IMR-90 (cell line): ENCODE measurements at regions not wholly inside any gene's neighbourhood (a gene's known extent, or its start where the extent isn't known, plus 50 kb on each side); places are given as distances from the start of the nearest gene placed in this dataset.

Experiments
- ATAC-seq: fragments of 200-7000 bp; cut with Tn5 transposase; 2 replicates; pipeline ENCODE4 v1.9.1; 2020; ENCODE audit warnings: low read depth, mild to moderate bottlenecking, moderate library complexity
- BruUV-seq: library from RNA; stranded (reverse); fragments of 400-500 nt; replicated peaks from 2 replicates; lab custom pipeline; 2021; lab: Mats Ljungman, UMichigan
- CTCF ChIA-PET: fragments of 300-600 bp; formaldehyde crosslinking; extraction: SDS; loops from one replicate; lab custom pipeline; 2021; ENCODE audit warnings: antibody characterized with exemption; lab: Yijun Ruan, JAX
- POLR2A ChIA-PET: fragments of 300-600 bp; sonication (Branson Sonifier 250); formaldehyde crosslinking; loops from one replicate; lab custom pipeline; 2022; ENCODE audit warnings: antibody characterized with exemption; ENCODE audit not compliant: unreplicated experiment; lab: Charles Lee
- DNase-seq: peaks from one replicate; pipeline ENCODE4 v3.0.0; 2013
- H2AFZ ChIP-seq: replicated peaks from 2 replicates; pipeline ENCODE3; 2013; ENCODE audit warnings: low read length, mild to moderate bottlenecking; ENCODE audit not compliant: poor library complexity
- H2AK5ac ChIP-seq: 2 replicates; pipeline ENCODE4 v1.6.1; 2013; ENCODE audit warnings: low read depth, low read length, inconsistent platforms
- H2AK9ac ChIP-seq: replicated peaks from 2 replicates; pipeline ENCODE3; 2013; ENCODE audit warnings: mild to moderate bottlenecking, low read depth, low read length, moderate library complexity; ENCODE audit not compliant: poor library complexity
- H2BK120ac ChIP-seq: 2 replicates; pipeline ENCODE4 v1.6.1; 2013; ENCODE audit warnings: low read depth, low read length, inconsistent platforms
- H2BK15ac ChIP-seq: 3 replicates; pipeline ENCODE4 v1.6.1; 2013; ENCODE audit warnings: low read depth, low read length, inconsistent platforms
- H2BK20ac ChIP-seq: 2 replicates; pipeline ENCODE4 v1.6.1; 2013; ENCODE audit warnings: low read depth, mild to moderate bottlenecking, inconsistent platforms, low read length, moderate library complexity
- H2BK5ac ChIP-seq: 2 replicates; pipeline ENCODE4 v1.6.1; 2013; ENCODE audit warnings: mild to moderate bottlenecking, low read depth, low read length, inconsistent platforms; ENCODE audit not compliant: poor library complexity, severe bottlenecking
- H3K14ac ChIP-seq: replicated peaks from 2 replicates; pipeline ENCODE4 v1.6.1; 2013; ENCODE audit warnings: low read depth, low read length, inconsistent platforms
- H3K18ac ChIP-seq: 2 replicates; pipeline ENCODE4 v1.6.1; 2013; ENCODE audit warnings: low read depth, low read length, control low read depth
- H3K23ac ChIP-seq: 2 replicates; pipeline ENCODE4 v1.6.1; 2013; ENCODE audit warnings: low read depth, low read length, inconsistent platforms
- H3K27ac ChIP-seq: 2 replicates; pipeline ENCODE4 v1.5.1; 2013; ENCODE audit warnings: mild to moderate bottlenecking, control low read depth, low read length; ENCODE audit not compliant: insufficient read depth
- H3K27me3 ChIP-seq: 2 replicates; pipeline ENCODE4 v1.6.1; 2013; ENCODE audit warnings: low read length; ENCODE audit not compliant: control insufficient read depth, insufficient read depth
- H3K36me3 ChIP-seq: 2 replicates; pipeline ENCODE4 v1.6.1; 2013; ENCODE audit warnings: low read length, mixed read lengths; ENCODE audit not compliant: control insufficient read depth, insufficient read depth
- H3K4ac ChIP-seq: 2 replicates; pipeline ENCODE4 v1.6.1; 2013; ENCODE audit warnings: low read depth, low read length, inconsistent platforms
- H3K4me1 ChIP-seq: 2 replicates; pipeline ENCODE4 v1.6.1; 2013; ENCODE audit warnings: low read length, mixed read lengths; ENCODE audit not compliant: control insufficient read depth, insufficient read depth
- H3K4me2 ChIP-seq: 2 replicates; pipeline ENCODE4 v1.6.1; 2013; ENCODE audit warnings: low read depth, mild to moderate bottlenecking, control low read depth, low read length, moderate library complexity
- H3K4me3 ChIP-seq: 2 replicates; pipeline ENCODE4 v1.5.1; 2013; ENCODE audit warnings: low read depth, mild to moderate bottlenecking, control low read depth, low read length, moderate library complexity; ENCODE audit not compliant: insufficient read depth
- H3K56ac ChIP-seq: 2 replicates; pipeline ENCODE4 v1.6.1; 2013; ENCODE audit warnings: low read length, inconsistent platforms; ENCODE audit not compliant: insufficient read depth; ENCODE audit errors: extremely low read depth
- H3K79me1 ChIP-seq, 2 experiments: 2 replicates each; pipeline ENCODE4 v1.6.1; 2013; ENCODE audit warnings: low read length in 2 of 2, inconsistent platforms in 1 of 2, low read depth in 1 of 2
- H3K9ac ChIP-seq: 2 replicates; pipeline ENCODE4 v1.6.1; 2013; ENCODE audit warnings: low read depth, low read length, control low read depth
- H3K9me1 ChIP-seq: 2 replicates; pipeline ENCODE4 v1.6.1; 2013; ENCODE audit warnings: low read length, inconsistent platforms; ENCODE audit not compliant: insufficient read depth
- H3K9me3 ChIP-seq: 2 replicates; pipeline ENCODE4 v1.6.1; 2013; ENCODE audit warnings: low read length; ENCODE audit not compliant: control insufficient read depth, insufficient read depth
- H4K20me1 ChIP-seq: 2 replicates; pipeline ENCODE4 v1.6.1; 2013; ENCODE audit warnings: low read length, inconsistent platforms; ENCODE audit not compliant: insufficient read depth
- H4K5ac ChIP-seq: 2 replicates; pipeline ENCODE4 v1.6.1; 2013; ENCODE audit warnings: mild to moderate bottlenecking, low read depth, low read length, control low read depth
- H4K8ac ChIP-seq, 2 experiments: 2 replicates each; pipeline ENCODE4 v1.6.1; 2013; ENCODE audit warnings: low read depth in 2 of 2, low read length in 2 of 2, control low read depth in 1 of 2, inconsistent platforms in 1 of 2
- H4K91ac ChIP-seq: 2 replicates; pipeline ENCODE4 v1.6.1; 2013; ENCODE audit warnings: low read depth, low read length, inconsistent platforms; ENCODE audit not compliant: insufficient read depth
- CEBPB ChIP-seq: IDR thresholded peaks from 2 replicates; pipeline ENCODE4 v1.6.1; 2012; ENCODE audit warnings: low read depth, low read length, improper control_type of control experiment
- MAZ ChIP-seq: IDR thresholded peaks from 2 replicates; pipeline ENCODE4 v1.6.1; 2012; ENCODE audit warnings: low read depth, mild to moderate bottlenecking, low read length, improper control_type of control experiment, moderate library complexity, borderline replicate concordance
- NFE2L2 ChIP-seq: fragments of 150-350 bp; IDR thresholded peaks from 2 replicates; pipeline ENCODE4 v1.6.1; 2016; ENCODE audit warnings: low read depth, mild to moderate bottlenecking, low read length
- POLR2A ChIP-seq: IDR thresholded peaks from 2 replicates; pipeline ENCODE4 v1.6.1; 2012; ENCODE audit warnings: mild to moderate bottlenecking, low read depth, low read length
- RCOR1 ChIP-seq: IDR thresholded peaks from 2 replicates; pipeline ENCODE4 v1.6.1; 2012; ENCODE audit warnings: mild to moderate bottlenecking, low read length, improper control_type of control experiment; ENCODE audit not compliant: insufficient replicate concordance
- RFX5 ChIP-seq: IDR thresholded peaks from 2 replicates; pipeline ENCODE4 v1.8.0; 2012; ENCODE audit warnings: low read depth, mild to moderate bottlenecking, low read length, moderate library complexity
- SMC3 ChIP-seq: fragments of 150-350 bp; IDR thresholded peaks from 2 replicates; pipeline ENCODE4 v1.6.1; 2016; ENCODE audit warnings: low read depth, mild to moderate bottlenecking, antibody characterized with exemption, low read length, moderate library complexity
- WGBS, 2 experiments: methylation state at CpG; one replicate each; pipeline versions ENCODE4 v1.1.5 to v1.1.7; 2013; ENCODE audit warnings: missing lambda C conversion rate in 2 of 2; ENCODE audit not compliant: insufficient read length in 1 of 2; ENCODE audit errors: extremely low coverage in 2 of 2; 5-methylcytosine and 5-hydroxymethylcytosine counted together
- dilution Hi-C: fragments of 300-500 bp; cut with HindIII; formaldehyde crosslinking; loops from one replicate; pipeline ENCODE4 v1.14.3; 2018; ENCODE audit warnings: low sequenced_read_pairs; ENCODE audit not compliant: unreplicated experiment
- in situ Hi-C: fragments of 300-500 bp; cut with MboI; formaldehyde crosslinking; loops from 3 replicates; pipeline ENCODE4 v1.14.3; 2019; ENCODE audit warnings: low sequenced_read_pairs, inconsistent platforms, mixed read lengths
- intact Hi-C: fragments of 100-400 bp; cut with micrococcal nuclease; formaldehyde crosslinking; loops from 2 replicates; pipeline ENCODE4 v1.10.0; 2022
- TF ChIP-seq, protein P1 (sequence below): fragments of 150-350 bp; IDR thresholded peaks from 2 replicates; pipeline ENCODE4 v1.6.1; 2017; ENCODE audit warnings: mild to moderate bottlenecking, antibody characterized with exemption, low read length, low read depth
- TF ChIP-seq, protein P2 (sequence below): fragments of 150-350 bp; IDR thresholded peaks from 2 replicates; pipeline ENCODE4 v1.6.1; 2016; ENCODE audit warnings: low read depth, mild to moderate bottlenecking, low read length, moderate library complexity, borderline replicate concordance

DNA sequence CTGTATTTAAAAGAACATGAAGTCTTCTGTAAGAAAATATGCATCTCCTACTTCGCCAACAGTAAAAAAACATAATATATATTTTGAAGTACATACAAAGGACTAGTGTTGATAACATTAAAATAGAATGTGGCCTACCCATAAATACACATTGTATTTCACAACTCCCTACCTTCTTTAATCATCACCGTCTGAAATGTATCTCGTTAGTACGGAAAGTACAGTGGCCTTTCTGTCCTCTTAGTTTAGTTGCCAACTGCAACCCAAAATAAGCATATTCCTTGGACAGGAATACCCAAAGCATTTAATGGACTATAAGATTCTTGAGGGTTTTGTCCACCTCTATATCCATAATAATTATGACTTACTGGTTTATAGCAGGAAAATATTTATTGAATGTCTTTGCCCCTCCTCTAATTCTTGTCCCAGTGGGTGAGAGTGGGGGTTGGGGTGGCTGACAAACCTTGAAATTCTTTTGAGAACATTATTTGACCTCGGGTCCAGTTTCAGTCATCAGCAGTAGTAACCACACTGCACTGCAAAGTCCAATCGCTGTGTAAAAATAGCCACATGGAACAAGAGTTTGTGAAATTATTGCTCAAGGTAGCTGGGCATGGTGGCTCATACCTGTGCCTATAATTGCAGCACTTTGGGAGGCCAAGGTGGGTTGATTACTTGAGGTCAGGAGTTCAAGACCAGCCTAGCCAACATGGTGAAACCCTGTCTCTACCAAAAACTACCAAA is 474.5 kb downstream of the KLHL13 start:
- ATAC-seq (no peak), DNase-seq (no peak)
- dilution Hi-C loops: no loop called here
- H3K4ac ChIP-seq: no peak overlapping the region
- H3K9me1 ChIP-seq: no peaks in the 10 kb centered on the region
- no peaks in the 10 kb centered on the region for H3K36me3 ChIP-seq
- no peak overlapping the region for H3K27ac ChIP-seq
- H3K23ac ChIP-seq: no peak overlapping the region
- CTCF ChIA-PET: no interaction called here
- no peak overlapping the region for H2AK9ac ChIP-seq
- TF ChIP-seq SMC3 (no peak), RFX5 (no peak), NFE2L2 (no peak), MAZ (no peak), RCOR1 (no peak), CEBPB (no peak), POLR2A (no peak)
- TF ChIP-seq, protein P1, sequence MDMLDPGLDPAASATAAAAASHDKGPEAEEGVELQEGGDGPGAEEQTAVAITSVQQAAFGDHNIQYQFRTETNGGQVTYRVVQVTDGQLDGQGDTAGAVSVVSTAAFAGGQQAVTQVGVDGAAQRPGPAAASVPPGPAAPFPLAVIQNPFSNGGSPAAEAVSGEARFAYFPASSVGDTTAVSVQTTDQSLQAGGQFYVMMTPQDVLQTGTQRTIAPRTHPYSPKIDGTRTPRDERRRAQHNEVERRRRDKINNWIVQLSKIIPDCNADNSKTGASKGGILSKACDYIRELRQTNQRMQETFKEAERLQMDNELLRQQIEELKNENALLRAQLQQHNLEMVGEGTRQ: no peak
- TF ChIP-seq, protein P2, sequence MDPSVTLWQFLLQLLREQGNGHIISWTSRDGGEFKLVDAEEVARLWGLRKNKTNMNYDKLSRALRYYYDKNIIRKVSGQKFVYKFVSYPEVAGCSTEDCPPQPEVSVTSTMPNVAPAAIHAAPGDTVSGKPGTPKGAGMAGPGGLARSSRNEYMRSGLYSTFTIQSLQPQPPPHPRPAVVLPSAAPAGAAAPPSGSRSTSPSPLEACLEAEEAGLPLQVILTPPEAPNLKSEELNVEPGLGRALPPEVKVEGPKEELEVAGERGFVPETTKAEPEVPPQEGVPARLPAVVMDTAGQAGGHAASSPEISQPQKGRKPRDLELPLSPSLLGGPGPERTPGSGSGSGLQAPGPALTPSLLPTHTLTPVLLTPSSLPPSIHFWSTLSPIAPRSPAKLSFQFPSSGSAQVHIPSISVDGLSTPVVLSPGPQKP: no peak
- H4K20me1 ChIP-seq: no peaks in the 10 kb centered on the region
- H3K18ac ChIP-seq: no peak overlapping the region
- H3K4me1 ChIP-seq: no peaks in the 10 kb centered on the region
- no peak overlapping the region for H2BK5ac ChIP-seq
- H4K91ac ChIP-seq: no peak overlapping the region
- H3K79me1 ChIP-seq: no peaks in the 10 kb centered on the region
- POLR2A ChIA-PET: no interaction called here
- no peaks in the 10 kb centered on the region for H3K9me3 ChIP-seq
- in situ Hi-C loops: no loop called here
- H3K14ac ChIP-seq: no peak overlapping the region
- no TSS peak for BruUV-seq
- no peak overlapping the region for H2AK5ac ChIP-seq
- H3K56ac ChIP-seq: no peak overlapping the region
- H2AFZ ChIP-seq: no peak overlapping the region
- 40% methylated on average over 1 of the region's 6 CpGs; no CpG with 5 or more reads in 1 of the 2 experiments for WGBS, 2 experiments
- H3K4me3 ChIP-seq: no peak overlapping the region
- H2BK20ac ChIP-seq: no peak overlapping the region
- intact Hi-C loops: no loop called here
- no peak overlapping the region for H2BK15ac ChIP-seq
- H3K27me3 ChIP-seq: no peaks in the 10 kb centered on the region
- H4K5ac ChIP-seq: no peak overlapping the region
- no peak overlapping the region for H4K8ac ChIP-seq
- no peak overlapping the region for H3K9ac ChIP-seq
- no peak overlapping the region for H3K4me2 ChIP-seq
- H2BK120ac ChIP-seq: no peak overlapping the region
